Calu3 (cell line): ENCODE measurements at regions not wholly inside any gene's neighbourhood (a gene's known extent, or its start where the extent isn't known, plus 50 kb on each side); places are given as distances from the start of the nearest gene placed in this dataset.

ENCODE experiments used
- BruUV-seq: library from RNA; stranded (reverse); fragments of 400-500 nt; replicated peaks from 2 replicates; lab custom pipeline; 2021; lab: Mats Ljungman, UMichigan
- CTCF ChIA-PET: fragments of 300-600 bp; sonication (Branson Sonifier 250); formaldehyde crosslinking; loops from one replicate; lab custom pipeline; 2022; ENCODE audit warnings: antibody characterized with exemption; lab: Charles Lee
- DNase-seq: peaks from one replicate; pipeline ENCODE4 v3.0.0; 2022
- H3K27ac Mint-ChIP-seq: one replicate; pipeline ENCODE4 v1.8.0; 2022; ENCODE audit warnings: mixed read lengths; ENCODE audit not compliant: unreplicated experiment
- H3K27me3 Mint-ChIP-seq: one replicate; pipeline ENCODE4 v1.8.0; 2022; ENCODE audit warnings: mixed read lengths; ENCODE audit not compliant: unreplicated experiment
- H3K36me3 Mint-ChIP-seq: one replicate; pipeline ENCODE4 v1.8.0; 2022; ENCODE audit warnings: mild to moderate bottlenecking, moderate library complexity, mixed read lengths; ENCODE audit not compliant: insufficient read depth, unreplicated experiment
- H3K4me1 Mint-ChIP-seq: one replicate; pipeline ENCODE4 v1.8.0; 2022; ENCODE audit warnings: mild to moderate bottlenecking, low read depth, mixed read lengths; ENCODE audit not compliant: unreplicated experiment
- H3K4me3 Mint-ChIP-seq: one replicate; pipeline ENCODE4 v1.8.0; 2022; ENCODE audit warnings: mild to moderate bottlenecking, low read depth, moderate library complexity, mixed read lengths; ENCODE audit not compliant: unreplicated experiment
- H3K9me3 Mint-ChIP-seq: one replicate; pipeline ENCODE4 v1.8.0; 2022; ENCODE audit warnings: low read depth, mixed read lengths; ENCODE audit not compliant: unreplicated experiment
- intact Hi-C: fragments of 100-400 bp; cut with micrococcal nuclease; formaldehyde crosslinking; loops from one replicate; pipeline ENCODE4 v1.10.0; 2022; ENCODE audit not compliant: unreplicated experiment
- TF ChIP-seq, protein P1 (sequence below): fragments of 200-600 bp; IDR thresholded peaks from one replicate; pipeline ENCODE4 v1.8.0; 2022; ENCODE audit warnings: antibody characterized with exemption; ENCODE audit not compliant: unreplicated experiment

DNA sequence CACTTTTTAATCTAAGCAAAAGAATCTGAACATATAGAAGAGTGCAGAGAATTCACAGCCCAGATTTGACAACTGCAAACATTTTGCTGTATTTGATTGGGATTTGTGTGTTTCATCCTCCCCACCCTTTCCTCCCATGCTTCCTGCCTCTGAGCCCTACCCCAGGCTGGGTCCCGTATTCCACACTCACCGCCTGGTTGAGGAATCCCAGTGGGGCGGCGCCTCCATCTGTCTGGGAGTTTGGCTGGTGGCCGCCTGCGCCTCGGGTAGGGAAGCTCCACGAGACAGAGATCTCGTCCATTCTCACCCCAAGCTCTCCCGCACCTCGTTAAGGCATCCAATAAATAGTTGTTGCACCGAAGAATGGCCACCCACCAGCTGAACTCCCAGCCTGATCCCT lies 70.7 kb upstream of the SLC22A11 start:
- H3K27me3 Mint-ChIP-seq: peaks cover 73% of the 10 kb centered on the region
- TF ChIP-seq, protein P1, sequence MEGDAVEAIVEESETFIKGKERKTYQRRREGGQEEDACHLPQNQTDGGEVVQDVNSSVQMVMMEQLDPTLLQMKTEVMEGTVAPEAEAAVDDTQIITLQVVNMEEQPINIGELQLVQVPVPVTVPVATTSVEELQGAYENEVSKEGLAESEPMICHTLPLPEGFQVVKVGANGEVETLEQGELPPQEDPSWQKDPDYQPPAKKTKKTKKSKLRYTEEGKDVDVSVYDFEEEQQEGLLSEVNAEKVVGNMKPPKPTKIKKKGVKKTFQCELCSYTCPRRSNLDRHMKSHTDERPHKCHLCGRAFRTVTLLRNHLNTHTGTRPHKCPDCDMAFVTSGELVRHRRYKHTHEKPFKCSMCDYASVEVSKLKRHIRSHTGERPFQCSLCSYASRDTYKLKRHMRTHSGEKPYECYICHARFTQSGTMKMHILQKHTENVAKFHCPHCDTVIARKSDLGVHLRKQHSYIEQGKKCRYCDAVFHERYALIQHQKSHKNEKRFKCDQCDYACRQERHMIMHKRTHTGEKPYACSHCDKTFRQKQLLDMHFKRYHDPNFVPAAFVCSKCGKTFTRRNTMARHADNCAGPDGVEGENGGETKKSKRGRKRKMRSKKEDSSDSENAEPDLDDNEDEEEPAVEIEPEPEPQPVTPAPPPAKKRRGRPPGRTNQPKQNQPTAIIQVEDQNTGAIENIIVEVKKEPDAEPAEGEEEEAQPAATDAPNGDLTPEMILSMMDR: no peak
- no peak for DNase-seq
- H3K9me3 Mint-ChIP-seq: no peaks in the 10 kb centered on the region
- intact Hi-C loops: no loop called here
- CTCF ChIA-PET: no interaction called here
- no peaks in the 10 kb centered on the region for H3K4me1 Mint-ChIP-seq
- no peak overlapping the region for H3K4me3 Mint-ChIP-seq
- H3K36me3 Mint-ChIP-seq: no peaks in the 10 kb centered on the region
- no peak overlapping the region for H3K27ac Mint-ChIP-seq
- no TSS peak for BruUV-seq

DNA sequence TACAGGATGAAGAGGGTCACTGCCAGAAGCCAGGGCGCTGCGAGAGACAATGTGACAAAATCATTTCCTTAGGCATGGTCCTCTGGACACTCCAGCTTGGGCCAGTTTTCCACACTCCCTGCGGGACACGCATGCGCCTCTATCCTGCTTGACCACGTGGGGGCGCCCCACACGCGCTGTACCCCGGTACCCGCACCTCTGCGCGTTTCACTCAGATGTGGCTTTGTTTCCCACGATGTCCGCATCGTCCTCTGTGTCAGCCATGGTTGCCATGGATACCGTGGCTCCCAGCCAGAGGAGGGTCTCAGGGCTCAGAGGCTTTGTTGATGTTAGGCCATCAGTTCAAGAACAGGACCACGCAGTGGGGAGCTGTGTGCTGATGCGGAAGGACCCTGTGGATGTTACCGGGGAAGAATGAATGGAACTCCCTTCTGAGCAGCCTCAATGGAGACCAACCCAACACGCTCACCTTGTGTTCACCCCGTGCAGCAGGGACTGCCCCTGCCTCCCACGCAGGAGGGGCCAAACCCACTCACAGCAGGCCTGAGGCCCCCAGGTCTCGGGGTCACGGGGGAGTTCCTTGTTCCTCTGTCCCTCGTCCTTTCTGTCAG lies 65.8 kb upstream of the SLC22A11 start:
- no peaks in the 10 kb centered on the region for H3K4me1 Mint-ChIP-seq
- DNase-seq: peak; percentile 69
- no peaks in the 10 kb centered on the region for H3K9me3 Mint-ChIP-seq
- intact Hi-C loops: no loop called here
- no TSS peak for BruUV-seq
- peaks cover 80% of the 10 kb centered on the region for H3K27me3 Mint-ChIP-seq
- CTCF ChIA-PET: interaction anchor here (0.7 to 1.3 kb wide), 3 partner anchors 27 to 170 kb away, joined by 3 to 6 read pairs (median 3); no protein-coding TSS in a partner anchor
- H3K27ac Mint-ChIP-seq: no peak overlapping the region
- TF ChIP-seq, protein P1: peak; percentile 75
- no peak overlapping the region for H3K4me3 Mint-ChIP-seq
- H3K36me3 Mint-ChIP-seq: no peaks in the 10 kb centered on the region

DNA sequence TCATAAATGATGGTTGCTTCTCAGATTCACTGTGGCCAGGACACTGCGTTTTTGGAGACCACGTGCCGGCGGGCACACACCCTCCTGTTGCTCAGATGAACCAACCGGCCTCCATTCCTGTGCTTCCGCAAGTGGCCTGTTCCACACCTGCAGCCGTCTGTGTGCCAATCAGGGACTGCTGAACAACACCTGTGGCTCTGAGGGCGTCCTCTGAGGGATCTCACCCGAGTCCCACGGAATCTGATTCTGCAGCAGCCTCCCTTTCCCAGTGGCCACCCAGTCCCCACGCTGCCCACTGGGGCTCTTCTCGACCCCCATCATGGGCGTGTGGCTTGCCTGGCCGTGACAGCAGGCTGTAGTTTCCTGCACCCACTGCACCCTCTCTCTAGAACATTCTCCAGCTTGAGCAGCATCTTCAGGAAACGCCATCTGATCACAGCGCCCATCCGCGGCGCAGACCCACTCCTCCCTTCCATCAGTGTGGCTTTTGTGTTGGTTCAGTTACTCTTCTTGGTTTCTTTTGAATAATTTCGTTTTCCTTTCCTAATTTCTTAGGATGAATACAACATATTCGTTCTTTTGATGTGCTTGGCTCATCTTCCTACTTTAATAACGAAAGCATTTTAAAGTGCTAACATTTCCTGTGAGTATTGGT lies 65.1 kb upstream of the SLC22A11 start:
- CTCF ChIA-PET: interaction anchor here (0.9 to 1.3 kb wide), 2 partner anchors 27 to 162 kb away, joined by 3 to 6 read pairs; no protein-coding TSS in a partner anchor
- Mint-ChIP-seq H3K4me1 (no peaks in the 10 kb centered on the region), H3K27me3 (peaks cover 80% of the 10 kb centered on the region)

DNA sequence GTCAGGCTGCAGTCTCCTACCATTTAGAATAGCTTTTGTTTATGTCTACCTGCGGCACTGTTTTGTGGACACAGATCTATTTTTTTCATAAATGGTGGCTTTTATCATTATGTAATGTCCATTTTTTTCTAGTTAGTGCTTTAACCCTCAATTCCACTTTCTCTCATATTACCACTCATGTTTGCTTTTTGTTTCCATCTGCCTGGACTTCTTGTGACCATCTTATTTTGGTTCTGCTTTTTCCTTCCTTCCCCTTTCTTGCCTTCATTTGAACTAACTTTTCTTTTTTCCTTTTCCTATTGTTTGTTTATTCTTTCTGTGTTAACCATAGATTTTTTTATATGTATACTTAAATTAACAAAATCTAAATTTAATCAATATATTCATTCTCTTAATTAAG lies 63.2 kb upstream of the SLC22A11 start:
- H3K36me3 Mint-ChIP-seq: no peaks in the 10 kb centered on the region
- TF ChIP-seq, protein P1: no peak
- no peak overlapping the region for H3K27ac Mint-ChIP-seq
- H3K9me3 Mint-ChIP-seq: no peaks in the 10 kb centered on the region
- CTCF ChIA-PET: interaction anchor here (1.2 kb wide), 1 partner anchor 44 kb away, joined by 4 read pairs; no protein-coding TSS in a partner anchor
- DNase-seq: no peak
- intact Hi-C loops: no loop called here
- H3K4me1 Mint-ChIP-seq: no peaks in the 10 kb centered on the region
- BruUV-seq: no TSS peak
- H3K4me3 Mint-ChIP-seq: no peak overlapping the region
- H3K27me3 Mint-ChIP-seq: peaks cover 70% of the 10 kb centered on the region

More for the DNA sequence above, 65.1 kb upstream of the SLC22A11 start:
- intact Hi-C loops: no loop called here
- no peak overlapping the region for H3K4me3 Mint-ChIP-seq
- H3K9me3 Mint-ChIP-seq: no peaks in the 10 kb centered on the region
- DNase-seq: no peak
- BruUV-seq: no TSS peak
- no peak overlapping the region for H3K27ac Mint-ChIP-seq
- TF ChIP-seq, protein P1: no peak
- H3K36me3 Mint-ChIP-seq: no peaks in the 10 kb centered on the region
